Stimulated activated CD4-positive, alpha-beta T cell treated with anti-CD3 and anti-CD28 coated beads, Interleukin-1b, Interleukin-23, amount 100 ng/mL, for 24 hours (primary cell): ENCODE measurements at regions not wholly inside any gene's neighbourhood (a gene's known extent, or its start where the extent isn't known, plus 50 kb on each side); places are given as distances from the start of the nearest gene placed in this dataset.
"Not testable (repeated sequence)": the region's sequence is repeated elsewhere in the genome, so short reads cannot be mapped to it uniquely, and the experiment has no call there.

ENCODE experiments used
- DNase-seq, 4 experiments: peaks; one replicate each; pipeline ENCODE4 v3.0.0-alpha.2; 2020; ENCODE audit warnings: low read depth in 4 of 4, low spot score in 1 of 4

DNA sequence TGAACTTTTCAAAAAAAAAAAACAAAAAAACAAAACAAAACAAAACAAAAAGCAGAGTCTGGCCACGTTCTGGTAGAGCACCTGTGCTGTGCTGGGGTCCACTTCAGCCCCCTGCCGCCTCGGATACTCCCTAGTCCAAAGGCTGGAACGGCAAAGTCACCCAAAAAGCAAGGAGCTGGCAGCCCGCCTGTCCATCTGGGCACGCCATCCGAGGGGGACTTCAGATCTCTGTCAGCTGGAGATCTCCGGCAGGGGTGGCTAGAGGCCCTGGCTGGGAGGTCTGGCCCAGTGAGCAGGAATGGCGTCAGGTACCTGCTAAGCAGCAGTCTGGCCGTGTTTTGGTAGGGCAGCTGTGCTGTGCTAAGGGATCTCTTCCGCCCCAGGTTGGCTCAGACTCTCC, 152.3 kb upstream of the ZNF516 start:
- no peak for DNase-seq

- DNase-seq = no peak
Measured at GRCh38 chr18:76644580-76644979, 149.5 kb upstream of the ZNF516 start.

DNA sequence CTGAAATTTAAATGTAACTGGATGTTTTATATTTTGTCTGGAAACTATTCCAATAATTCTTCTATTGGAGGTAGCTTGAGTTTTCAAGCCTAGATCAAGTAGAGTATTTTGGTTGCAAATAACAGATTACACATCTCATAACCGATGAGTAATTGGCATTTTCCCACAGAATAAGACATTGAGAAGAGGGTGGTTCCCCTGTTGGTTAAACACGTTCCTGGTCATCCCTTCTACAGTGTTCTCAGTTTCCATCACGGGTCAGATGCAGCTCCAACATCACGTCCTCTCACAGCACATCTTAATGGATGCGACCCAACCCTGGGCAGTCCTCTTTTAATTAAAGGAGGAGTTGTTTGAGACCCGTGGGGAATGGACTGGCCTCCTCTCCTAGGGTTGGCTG, 149.0 kb upstream of the ZNF516 start:
- no peak for DNase-seq

GRCh38 chr18:76643199-76643598, 148.2 kb upstream of the ZNF516 start:
- DNase-seq = no peak

GRCh38 chr18:76640438-76640837, 145.4 kb upstream of the ZNF516 start:
- no peak for DNase-seq

DNA sequence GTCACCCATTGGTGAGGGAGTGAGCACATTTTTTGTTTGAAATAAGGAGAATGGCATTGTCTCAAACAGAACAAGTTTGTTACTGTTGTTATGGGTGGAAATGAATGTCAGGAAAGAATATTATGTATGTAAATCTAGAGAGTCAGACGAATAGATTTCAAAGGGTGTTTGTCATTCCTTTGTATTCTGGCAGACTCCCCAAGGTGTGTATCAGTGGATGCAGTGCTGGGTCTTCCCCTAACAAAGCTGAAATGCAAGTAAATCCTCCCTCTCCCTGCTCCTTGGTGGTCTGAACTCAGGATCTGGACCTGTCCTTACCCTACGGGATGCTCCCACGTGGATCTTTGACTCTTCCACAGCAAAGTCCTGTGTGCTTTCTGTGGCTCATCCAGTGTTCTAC, 139.5 kb upstream of the ZNF516 start:
- no peak for DNase-seq

- no peak for DNase-seq
Measured at GRCh38 chr18:76633588-76634269, 138.7 kb upstream of the ZNF516 start.

DNA sequence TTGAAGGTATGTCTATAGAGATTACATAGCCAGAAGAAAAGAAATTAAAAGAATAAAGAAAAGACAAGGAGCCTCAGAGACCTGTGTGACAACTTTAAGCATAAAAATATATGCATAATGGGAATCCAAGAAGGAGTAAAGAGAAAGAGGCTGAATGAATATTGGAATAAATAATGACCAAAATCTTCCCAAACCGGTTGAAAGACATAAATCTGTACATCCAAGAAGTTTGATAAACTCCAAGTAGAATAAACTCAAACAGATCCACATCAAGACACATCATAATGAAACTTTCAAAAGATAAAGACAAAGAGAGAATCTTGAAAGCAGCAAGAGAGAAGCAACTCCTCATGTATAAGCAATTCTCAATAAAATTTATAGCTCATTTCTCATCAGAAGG, 132.4 kb upstream of the ZNF516 start:
- no peak for DNase-seq

DNA sequence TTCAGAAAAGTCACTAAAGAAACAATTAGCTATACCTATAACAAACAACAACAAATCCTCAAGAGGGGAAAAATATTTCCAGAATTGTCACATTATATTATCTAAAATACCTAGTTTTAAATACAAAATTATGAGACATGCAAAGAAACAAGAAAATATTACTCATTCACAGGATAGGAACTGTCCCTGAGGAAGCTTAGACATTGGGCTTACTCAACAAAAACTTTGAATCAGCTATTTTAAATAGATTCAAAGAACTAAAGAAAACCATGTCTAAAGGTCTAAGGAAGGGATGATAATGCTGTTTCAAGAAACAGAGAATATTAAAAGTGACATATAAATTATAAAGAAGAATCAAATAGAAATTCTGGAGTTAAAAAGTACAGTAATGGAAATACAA, 131.9 kb upstream of the ZNF516 start:
- DNase-seq = no peak

DNA sequence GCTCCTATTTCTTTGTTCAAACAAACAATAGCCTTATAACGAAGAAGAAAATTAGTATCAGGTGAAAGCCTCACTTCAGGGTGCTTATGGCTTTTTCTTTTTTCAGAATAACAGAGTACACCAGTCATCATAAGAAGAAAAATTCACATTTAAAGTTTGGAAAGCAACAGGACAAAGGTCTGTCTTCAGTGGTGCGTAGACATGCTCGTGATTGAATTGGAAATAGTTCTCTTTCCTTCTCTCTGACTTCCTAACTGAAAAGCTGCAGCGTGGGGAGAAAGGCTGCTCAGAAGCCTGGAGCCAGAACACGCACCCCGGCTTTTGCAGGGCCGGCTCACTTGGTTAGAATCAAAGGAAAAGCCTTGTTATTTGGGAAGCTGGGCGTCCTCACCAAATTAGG, 127.6 kb upstream of the ZNF516 start:
- no peak for DNase-seq

- no peak for DNase-seq
Measured at GRCh38 chr18:76621782-76622495, 126.9 kb upstream of the ZNF516 start.

DNA sequence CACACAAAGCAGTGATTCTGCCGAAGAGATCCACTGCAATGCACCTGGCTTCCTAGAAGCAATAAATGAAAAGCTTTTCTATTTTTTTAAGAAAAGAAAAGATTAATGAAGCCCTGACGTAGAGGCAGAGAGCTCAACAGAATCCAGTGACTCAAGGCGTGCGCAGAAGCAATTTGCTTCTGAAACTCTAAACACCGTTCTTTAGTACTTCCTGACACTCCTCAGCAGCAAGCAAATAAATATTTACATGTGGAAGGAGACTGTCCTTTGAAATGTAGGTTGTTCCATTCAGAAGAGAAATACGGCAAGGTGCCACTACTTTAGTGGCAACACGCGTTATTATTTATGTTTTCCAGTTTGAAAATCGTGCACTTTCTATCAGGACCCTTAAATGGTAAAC, 126.2 kb upstream of the ZNF516 start:
- no peak for DNase-seq

DNA sequence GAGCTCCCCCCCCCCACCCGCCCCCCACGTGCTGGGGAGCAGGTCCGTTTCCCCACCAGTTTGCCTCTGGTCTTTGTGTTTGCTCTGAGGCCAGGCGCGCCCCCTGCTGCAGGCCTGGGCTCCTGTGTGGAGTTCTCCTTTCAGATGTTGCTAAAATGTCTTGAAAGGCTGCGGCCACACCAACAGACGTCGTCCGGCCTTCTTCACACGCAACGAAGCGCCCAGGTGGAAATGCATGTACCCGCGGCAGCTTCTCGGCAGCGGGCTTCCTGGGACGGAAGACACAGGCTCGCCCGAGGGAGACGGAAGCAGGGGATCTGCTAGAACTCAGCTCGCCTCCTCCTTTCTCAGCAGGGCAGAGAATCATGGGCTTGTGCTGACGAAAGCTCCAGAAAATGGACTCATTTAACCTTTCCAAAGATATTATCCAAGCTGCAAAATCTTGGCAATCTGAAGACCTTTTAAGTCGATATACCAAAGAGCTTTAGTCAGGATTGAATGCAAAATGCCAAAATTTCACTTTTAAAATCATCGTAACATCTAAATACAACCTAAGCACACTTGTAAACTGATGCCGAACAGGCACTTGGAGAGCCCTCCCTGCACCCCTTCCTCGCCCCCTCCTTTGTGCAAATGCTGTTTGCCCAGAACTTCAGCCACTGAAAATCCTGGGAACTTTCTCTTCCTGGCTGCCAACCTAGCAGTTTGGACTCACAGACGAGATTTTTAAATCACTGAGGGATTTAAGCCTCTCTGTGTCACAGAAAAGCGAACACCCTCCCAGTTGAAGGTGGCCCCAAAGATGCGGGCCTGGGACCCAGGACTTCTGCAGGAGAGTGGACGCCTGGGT, 125.5 kb upstream of the ZNF516 start:
- DNase-seq = no peak

DNA sequence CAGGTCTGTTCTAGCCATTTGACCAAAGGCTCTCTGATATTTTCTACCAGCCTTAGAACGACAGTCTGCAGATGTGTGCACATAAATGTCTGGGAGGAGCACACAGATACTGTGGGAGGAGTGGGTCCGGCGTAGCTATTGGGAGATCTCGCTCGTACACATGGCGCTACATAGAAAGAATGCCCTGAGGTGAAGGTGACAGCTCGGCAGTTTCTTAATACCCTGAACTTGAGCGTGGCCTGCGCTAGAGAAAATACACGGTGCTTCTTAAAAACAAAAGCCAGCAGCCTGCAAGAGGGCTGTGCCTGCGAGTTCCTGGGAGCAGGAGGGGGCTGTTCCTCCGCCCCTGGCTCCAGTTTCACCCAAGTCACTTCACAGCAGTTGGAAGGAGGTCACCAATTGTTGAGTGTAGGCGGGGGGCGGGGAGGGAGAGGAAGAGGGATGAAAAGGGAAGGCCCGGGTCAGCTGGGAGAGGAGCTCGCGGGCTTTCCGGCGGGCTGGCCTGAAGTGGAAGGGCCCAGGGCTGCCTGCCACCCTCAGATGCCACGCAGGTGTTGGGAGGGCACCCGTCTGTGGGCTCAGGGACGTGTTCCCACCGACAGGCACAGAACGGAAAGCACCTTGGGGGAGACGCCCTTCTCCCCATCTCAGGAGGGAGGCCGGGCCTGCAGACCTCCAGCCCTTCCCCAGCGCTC, 124.7 kb upstream of the ZNF516 start:
- DNase-seq = no peak

- no peak for DNase-seq
Measured at GRCh38 chr18:76619261-76619620, 124.2 kb upstream of the ZNF516 start.

DNA sequence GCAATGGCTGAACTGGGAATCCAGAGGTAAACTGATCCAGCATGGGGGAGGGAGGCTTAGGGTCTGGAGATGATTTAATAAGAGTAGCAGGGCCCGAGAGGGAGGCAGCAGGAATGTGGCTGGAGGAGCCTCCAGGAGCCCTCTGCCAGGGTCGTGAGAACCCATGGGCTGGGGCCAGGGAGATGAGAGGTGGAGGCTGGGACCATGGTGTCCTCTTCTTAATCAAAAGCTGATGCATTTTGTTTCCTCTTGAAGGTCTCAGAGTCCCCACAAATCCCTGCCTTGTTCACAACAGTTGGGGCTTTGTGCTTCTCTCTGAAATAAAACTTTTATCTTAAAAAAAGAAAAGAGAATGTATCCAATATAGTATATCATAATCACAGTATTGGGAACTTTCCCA, 123.7 kb upstream of the ZNF516 start:
- DNase-seq = no peak

GRCh38 chr18:76616373-76616772, 121.3 kb upstream of the ZNF516 start:
- no peak for DNase-seq

GRCh38 chr18:76615065-76615733, 120.2 kb upstream of the ZNF516 start:
- no peak for DNase-seq

DNA sequence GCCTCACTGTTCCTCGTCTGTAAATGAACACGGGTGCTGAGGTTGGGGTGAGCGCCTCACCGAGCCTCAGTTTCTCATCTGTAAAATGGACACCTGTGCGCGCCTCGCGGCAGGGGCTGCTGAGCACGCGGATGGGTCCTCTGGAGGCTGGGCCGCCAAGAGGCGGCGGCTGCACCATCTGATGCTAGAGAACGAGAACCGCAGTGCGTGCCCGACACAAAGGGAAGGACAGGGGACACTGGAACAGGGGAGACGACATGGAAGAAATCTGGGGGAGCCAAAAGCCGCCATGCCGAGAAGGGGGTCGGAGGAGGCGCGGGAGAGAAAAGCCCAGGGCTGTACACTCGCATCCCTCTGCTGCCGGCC, 118.7 kb upstream of the ZNF516 start:
- DNase-seq = no peak

DNA sequence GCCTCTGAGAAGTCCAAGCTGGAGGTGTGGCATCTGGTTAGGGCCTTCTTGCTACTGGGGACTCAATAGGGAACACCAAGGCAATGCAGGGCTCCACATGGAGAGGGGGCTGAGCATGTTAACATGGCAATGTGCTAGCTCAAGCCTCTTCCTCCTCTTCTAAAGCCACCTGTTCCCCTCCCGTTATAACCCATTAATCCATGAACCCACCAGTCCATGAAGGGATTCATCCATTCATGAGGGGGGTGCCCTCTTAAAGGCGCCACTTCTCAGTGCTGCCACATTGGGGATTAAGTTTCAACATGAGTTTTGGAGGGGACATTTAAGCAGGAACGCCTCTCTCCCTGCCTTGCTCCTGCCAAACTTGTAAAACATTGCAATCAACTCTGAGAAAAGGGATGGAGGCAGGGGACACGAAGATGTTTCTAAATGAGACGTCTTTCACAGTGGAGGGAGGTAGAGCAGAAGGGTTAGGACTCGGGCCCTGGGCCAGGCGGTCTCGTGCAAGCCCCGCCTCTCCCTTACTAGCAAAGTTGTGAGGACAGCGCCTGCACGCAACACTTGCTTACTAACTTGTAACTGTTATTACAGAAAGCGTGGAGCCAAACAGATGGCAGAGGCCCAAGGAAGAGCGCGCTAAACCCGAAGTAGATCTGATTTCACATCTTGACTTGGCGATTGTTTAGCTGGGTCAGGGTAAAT, 118.2 kb upstream of the ZNF516 start:
- DNase-seq = no peak

GRCh38 chr18:76611750-76612045, 116.7 kb upstream of the ZNF516 start:
- not testable (repeated sequence) for DNase-seq
